HEK293 (cell line): ENCODE measurements at regions not wholly inside any gene's neighbourhood (a gene's known extent, or its start where the extent isn't known, plus 50 kb on each side); places are given as distances from the start of the nearest gene placed in this dataset.

Experiments
- BCL6B ChIP-seq: fragments of 450-650 bp; formaldehyde crosslinking; IDR thresholded peaks from 2 replicates; pipeline ENCODE4 v1.5.1; 2017; ENCODE audit warnings: missing biosample characterization, missing genetic modification characterization
- CTCF ChIP-seq: fragments of 450-650 bp; formaldehyde crosslinking; IDR thresholded peaks from 2 replicates; pipeline ENCODE4 v1.5.1; 2016; ENCODE audit warnings: missing biosample characterization, missing genetic modification characterization
- IKZF3 ChIP-seq: fragments of 450-650 bp; IDR thresholded peaks from 2 replicates; pipeline ENCODE4 v1.5.0; 2018; ENCODE audit warnings: missing biosample characterization, mild to moderate bottlenecking, missing genetic modification characterization, moderate library complexity
- KLF16 ChIP-seq: fragments of 450-650 bp; formaldehyde crosslinking; IDR thresholded peaks from 2 replicates; pipeline ENCODE4 v1.5.1; 2017; ENCODE audit warnings: missing biosample characterization, missing genetic modification characterization
- MZF1 ChIP-seq: fragments of 450-650 bp; formaldehyde crosslinking; IDR thresholded peaks from 2 replicates; pipeline ENCODE4 v1.5.1; 2017; ENCODE audit warnings: missing biosample characterization, missing genetic modification characterization, borderline replicate concordance
- TCF7L2 ChIP-seq: IDR thresholded peaks from 2 replicates; pipeline ENCODE4 v1.6.1; 2011; ENCODE audit warnings: low read depth, mild to moderate bottlenecking, inconsistent platforms, low read length, moderate library complexity, borderline replicate concordance
- ZBTB1 ChIP-seq: fragments of 450-650 bp; formaldehyde crosslinking; IDR thresholded peaks from 2 replicates; pipeline ENCODE4 v1.5.1; 2016; ENCODE audit warnings: missing biosample characterization, missing genetic modification characterization
- ZBTB17 ChIP-seq: fragments of 450-650 bp; formaldehyde crosslinking; IDR thresholded peaks from 2 replicates; pipeline ENCODE4 v1.5.1; 2016; ENCODE audit warnings: missing biosample characterization, missing genetic modification characterization
- ZFP69B ChIP-seq: fragments of 450-650 bp; formaldehyde crosslinking; IDR thresholded peaks from 2 replicates; pipeline ENCODE4 v1.5.1; 2016; ENCODE audit warnings: missing biosample characterization, missing genetic modification characterization
- ZNF114 ChIP-seq: fragments of 450-650 bp; formaldehyde crosslinking; IDR thresholded peaks from 2 replicates; pipeline ENCODE4 v1.5.0; 2017; ENCODE audit warnings: missing biosample characterization, missing genetic modification characterization
- ZNF121 ChIP-seq: fragments of 450-650 bp; formaldehyde crosslinking; IDR thresholded peaks from 2 replicates; pipeline ENCODE4 v1.5.1; 2016; ENCODE audit warnings: missing biosample characterization, missing genetic modification characterization
- ZNF155 ChIP-seq: fragments of 450-650 bp; formaldehyde crosslinking; IDR thresholded peaks from 2 replicates; pipeline ENCODE4 v1.5.1; 2016; ENCODE audit warnings: missing biosample characterization, missing genetic modification characterization
- ZNF202 ChIP-seq: fragments of 450-650 bp; formaldehyde crosslinking; IDR thresholded peaks from 2 replicates; pipeline ENCODE4 v1.5.1; 2016; ENCODE audit warnings: missing biosample characterization, missing genetic modification characterization, borderline replicate concordance
- ZNF280C ChIP-seq: fragments of 450-650 bp; formaldehyde crosslinking; IDR thresholded peaks from 2 replicates; pipeline ENCODE4 v1.5.1; 2016; ENCODE audit warnings: missing biosample characterization, missing genetic modification characterization
- ZNF280D ChIP-seq: fragments of 450-650 bp; formaldehyde crosslinking; IDR thresholded peaks from 2 replicates; pipeline ENCODE4 v1.5.1; 2016; ENCODE audit warnings: missing biosample characterization, missing genetic modification characterization
- ZNF404 ChIP-seq: fragments of 450-650 bp; formaldehyde crosslinking; IDR thresholded peaks from 2 replicates; pipeline ENCODE4 v1.5.1; 2017; ENCODE audit warnings: missing biosample characterization, missing genetic modification characterization
- ZNF423 ChIP-seq: fragments of 450-650 bp; formaldehyde crosslinking; IDR thresholded peaks from 2 replicates; pipeline ENCODE4 v1.5.1; 2016; ENCODE audit warnings: missing biosample characterization, missing genetic modification characterization
- ZNF449 ChIP-seq: fragments of 450-650 bp; formaldehyde crosslinking; IDR thresholded peaks from 2 replicates; pipeline ENCODE4 v1.5.1; 2017; ENCODE audit warnings: missing biosample characterization, mild to moderate bottlenecking, missing genetic modification characterization, moderate library complexity
- ZNF529 ChIP-seq: fragments of 450-650 bp; formaldehyde crosslinking; IDR thresholded peaks from 2 replicates; pipeline ENCODE4 v1.5.1; 2017; ENCODE audit warnings: missing genetic modification characterization, missing biosample characterization; ENCODE audit not compliant: insufficient replicate concordance
- ZNF610 ChIP-seq: fragments of 450-650 bp; formaldehyde crosslinking; IDR thresholded peaks from 2 replicates; pipeline ENCODE4 v1.5.1; 2016; ENCODE audit warnings: missing biosample characterization, missing genetic modification characterization, borderline replicate concordance
- ZNF621 ChIP-seq: fragments of 450-650 bp; formaldehyde crosslinking; IDR thresholded peaks from 2 replicates; pipeline ENCODE4 v1.5.1; 2017; ENCODE audit warnings: missing biosample characterization, missing genetic modification characterization
- ZNF624 ChIP-seq: fragments of 450-650 bp; formaldehyde crosslinking; IDR thresholded peaks from 2 replicates; pipeline ENCODE4 v1.5.1; 2017; ENCODE audit warnings: missing biosample characterization, missing genetic modification characterization
- ZNF639 ChIP-seq: fragments of 450-650 bp; formaldehyde crosslinking; IDR thresholded peaks from 2 replicates; pipeline ENCODE4 v1.5.1; 2016; ENCODE audit warnings: missing biosample characterization, missing genetic modification characterization
- ZNF76 ChIP-seq: fragments of 450-650 bp; formaldehyde crosslinking; IDR thresholded peaks from 2 replicates; pipeline ENCODE4; 2016; ENCODE audit warnings: low read depth, missing biosample characterization, missing genetic modification characterization, borderline replicate concordance
- ZSCAN18 ChIP-seq: fragments of 450-650 bp; formaldehyde crosslinking; IDR thresholded peaks from 2 replicates; pipeline ENCODE4 v1.5.1; 2016; ENCODE audit warnings: missing biosample characterization, missing genetic modification characterization
- ZSCAN30 ChIP-seq: fragments of 450-650 bp; IDR thresholded peaks from 2 replicates; pipeline ENCODE4 v1.5.1; 2018; ENCODE audit warnings: missing biosample characterization, mild to moderate bottlenecking, missing genetic modification characterization, moderate library complexity

GRCh38 chr14:100476012-100476822 lies 111.0 kb downstream of the BEGAIN start (continued):
- TF ChIP-seq MZF1 (tag by site-specific recombination) (no peak), ZBTB1 (tag by site-specific recombination) (peak; percentile 79), ZNF449 (tag by site-specific recombination) (peak; percentile 56; the same call in 1 of the 2 replicates), ZNF76 (tag by site-specific recombination) (peak; percentile 56), BCL6B (tag by site-specific recombination) (no peak), CTCF (tag by site-specific recombination) (no peak), ZNF624 (tag by site-specific recombination) (no peak), ZSCAN18 (tag by site-specific recombination) (no peak), IKZF3 (peak; percentile 96), ZBTB17 (tag by site-specific recombination) (peak; percentile 90), ZSCAN30 (tag by site-specific recombination) (peak; percentile 82; the same call in 1 of the 2 replicates), ZNF621 (no peak), ZNF404 (no peak), ZNF202 (tag by site-specific recombination) (no peak), ZNF610 (tag by site-specific recombination) (no peak), ZNF114 (no peak), ZNF639 (peak; percentile 95), ZNF155 (tag by site-specific recombination) (no peak), KLF16 (tag by site-specific recombination) (no peak), ZFP69B (tag by site-specific recombination) (peak; percentile 51; the same call in 1 of the 2 replicates), ZNF280D (no peak), TCF7L2 (no peak), ZNF121 (0 out of 2 replicates have a peak, but pooled peaks have one; percentile 34), ZNF529 (tag by site-specific recombination) (no peak), ZNF280C (tag by site-specific recombination) (no peak), ZNF423 (peak; percentile 69; the same call in 1 of the 2 replicates)
